ENCODE measurements at regions not wholly inside any gene's neighbourhood (a gene's known extent, or its start where the extent isn't known, plus 50 kb on each side); places are given as distances from the start of the nearest gene placed in this dataset.

- no peak for TF ChIP-seq EZH2phosphoT487 (IDR thresholded peaks at IDR 0.05; ENCODE audit: borderline replicate concordance, low read depth, low read length)
- TF ChIP-seq, protein P1, sequence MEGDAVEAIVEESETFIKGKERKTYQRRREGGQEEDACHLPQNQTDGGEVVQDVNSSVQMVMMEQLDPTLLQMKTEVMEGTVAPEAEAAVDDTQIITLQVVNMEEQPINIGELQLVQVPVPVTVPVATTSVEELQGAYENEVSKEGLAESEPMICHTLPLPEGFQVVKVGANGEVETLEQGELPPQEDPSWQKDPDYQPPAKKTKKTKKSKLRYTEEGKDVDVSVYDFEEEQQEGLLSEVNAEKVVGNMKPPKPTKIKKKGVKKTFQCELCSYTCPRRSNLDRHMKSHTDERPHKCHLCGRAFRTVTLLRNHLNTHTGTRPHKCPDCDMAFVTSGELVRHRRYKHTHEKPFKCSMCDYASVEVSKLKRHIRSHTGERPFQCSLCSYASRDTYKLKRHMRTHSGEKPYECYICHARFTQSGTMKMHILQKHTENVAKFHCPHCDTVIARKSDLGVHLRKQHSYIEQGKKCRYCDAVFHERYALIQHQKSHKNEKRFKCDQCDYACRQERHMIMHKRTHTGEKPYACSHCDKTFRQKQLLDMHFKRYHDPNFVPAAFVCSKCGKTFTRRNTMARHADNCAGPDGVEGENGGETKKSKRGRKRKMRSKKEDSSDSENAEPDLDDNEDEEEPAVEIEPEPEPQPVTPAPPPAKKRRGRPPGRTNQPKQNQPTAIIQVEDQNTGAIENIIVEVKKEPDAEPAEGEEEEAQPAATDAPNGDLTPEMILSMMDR (conservative IDR thresholded peaks at IDR 0.05; ENCODE audit: low read length): no peak
Observed at GRCh38 chr18:45521777-45522176, 93.5 kb upstream of the SLC14A2 start.
